ENCODE measurements at regions not wholly inside any gene's neighbourhood (a gene's known extent, or its start where the extent isn't known, plus 50 kb on each side); places are given as distances from the start of the nearest gene placed in this dataset.
A peak's percentile ranks its signal among the peaks of the same experiment; 100 is the strongest.

GRCh38 chr5:14069021-14069420, 74.1 kb upstream of the TRIO start:
- no peak overlapping the region for H2BK15ac ChIP-seq (ENCODE audit: low read depth, poor library complexity, severe bottlenecking)
- no peak overlapping the region for H2BK120ac ChIP-seq (ENCODE audit: low read depth, low read length)
- H2AK5ac ChIP-seq (ENCODE audit: low read length, severe bottlenecking), result no peak overlapping the region
- no peaks in the 10 kb centered on the region for H3K27me3 ChIP-seq (ENCODE audit: control insufficient read depth in 1 of 2, insufficient read depth in 1 of 2, low read length in 2 of 2)
- no peak overlapping the region for H3K4me2 ChIP-seq (ENCODE audit: low read length, poor library complexity, severe bottlenecking)
- H3K9ac ChIP-seq (ENCODE audit: low read length), result no peak overlapping the region
- 94% methylated on average over 5 of the region's 7 CpGs for WGBS
- H3K18ac ChIP-seq (ENCODE audit: low read depth in 1 of 2, low read length in 2 of 2), result no peak overlapping the region
- no peaks in the 10 kb centered on the region for H3K9me3 ChIP-seq (ENCODE audit: control insufficient read depth, low read length)
- no peak for DNase-seq
- H2BK5ac ChIP-seq (ENCODE audit: low read depth, low read length, poor library complexity, severe bottlenecking), result no peak overlapping the region
- H3K4ac ChIP-seq (ENCODE audit: low read depth in 1 of 2, low read length in 2 of 2), result no peak overlapping the region
- H3K79me1 ChIP-seq (replicated peaks; ENCODE audit: low read length, poor library complexity, severe bottlenecking), result no peaks in the 10 kb centered on the region
- H3K27ac ChIP-seq (ENCODE audit: low read length, poor library complexity, severe bottlenecking), result no peak overlapping the region
- H3K4me1 ChIP-seq (ENCODE audit: control insufficient read depth, insufficient read depth, low read depth, low read length), result peaks cover 3% of the 10 kb centered on the region
- H2BK12ac ChIP-seq (ENCODE audit: low read length in 2 of 2), result no peak overlapping the region
- no peak overlapping the region for H2AFZ ChIP-seq (ENCODE audit: low read depth, low read length)
- H3K14ac ChIP-seq (ENCODE audit: low read length in 2 of 2), result no peak overlapping the region
- H3K23ac ChIP-seq (ENCODE audit: low read length in 2 of 2), result no peak overlapping the region
- H4K91ac ChIP-seq (ENCODE audit: low read length), result no peak overlapping the region
- H3K36me3 ChIP-seq (ENCODE audit: control insufficient read depth in 1 of 2, insufficient read depth in 2 of 2, low read depth in 1 of 2, low read length in 2 of 2), result no peaks in the 10 kb centered on the region
- H3K4me3 ChIP-seq (ENCODE audit: insufficient read depth in 1 of 2, low read depth in 1 of 2, low read length in 2 of 2), result no peak overlapping the region
- no peak overlapping the region for H4K8ac ChIP-seq (ENCODE audit: low read length)

- Histone ChIP-seq H2AFZ (ENCODE audit: low read depth, low read length) (no peak overlapping the region), H3K14ac (ENCODE audit: low read length in 2 of 2) (no peak overlapping the region), H3K18ac (ENCODE audit: low read depth in 1 of 2, low read length in 2 of 2) (no peak overlapping the region), H2BK15ac (ENCODE audit: low read depth, poor library complexity, severe bottlenecking) (no peak overlapping the region), H3K36me3 (ENCODE audit: control insufficient read depth in 1 of 2, insufficient read depth in 2 of 2, low read depth in 1 of 2, low read length in 2 of 2) (no peaks in the 10 kb centered on the region), H3K27ac (ENCODE audit: low read length, poor library complexity, severe bottlenecking) (no peak overlapping the region), H2BK120ac (ENCODE audit: low read depth, low read length) (no peak overlapping the region), H3K79me1 (replicated peaks; ENCODE audit: low read length, poor library complexity, severe bottlenecking) (no peaks in the 10 kb centered on the region), H3K4me1 (ENCODE audit: control insufficient read depth, insufficient read depth, low read depth, low read length) (peaks cover 3% of the 10 kb centered on the region), H3K9ac (ENCODE audit: low read length) (no peak overlapping the region), H3K4me2 (ENCODE audit: low read length, poor library complexity, severe bottlenecking) (no peak overlapping the region), H2BK12ac (ENCODE audit: low read length in 2 of 2) (no peak overlapping the region), H3K4me3 (ENCODE audit: insufficient read depth in 1 of 2, low read depth in 1 of 2, low read length in 2 of 2) (no peak overlapping the region), H2AK5ac (ENCODE audit: low read length, severe bottlenecking) (no peak overlapping the region), H3K4ac (ENCODE audit: low read depth in 1 of 2, low read length in 2 of 2) (no peak overlapping the region), H2BK5ac (ENCODE audit: low read depth, low read length, poor library complexity, severe bottlenecking) (no peak overlapping the region), H3K27me3 (ENCODE audit: control insufficient read depth in 1 of 2, insufficient read depth in 1 of 2, low read length in 2 of 2) (no peaks in the 10 kb centered on the region), H3K9me3 (ENCODE audit: control insufficient read depth, low read length) (no peaks in the 10 kb centered on the region), H3K23ac (ENCODE audit: low read length in 2 of 2) (no peak overlapping the region), H4K91ac (ENCODE audit: low read length) (no peak overlapping the region), H4K8ac (ENCODE audit: low read length) (no peak overlapping the region)
- WGBS, result 100% methylated on average over 1 of the region's 4 CpGs
- no peak for DNase-seq
Observed at GRCh38 chr5:14068136-14068535, 75.0 kb upstream of the TRIO start.

GRCh38 chr5:14066326-14066725, 76.8 kb upstream of the TRIO start:
- no peak for DNase-seq
- H3K79me1 ChIP-seq (replicated peaks; ENCODE audit: low read length, poor library complexity, severe bottlenecking), result no peaks in the 10 kb centered on the region
- no peaks in the 10 kb centered on the region for H3K9me3 ChIP-seq (ENCODE audit: control insufficient read depth, low read length)
- no peak overlapping the region for H3K27ac ChIP-seq (ENCODE audit: low read length, poor library complexity, severe bottlenecking)
- no peak overlapping the region for H4K8ac ChIP-seq (ENCODE audit: low read length)
- H2BK5ac ChIP-seq (ENCODE audit: low read depth, low read length, poor library complexity, severe bottlenecking), result no peak overlapping the region
- H3K18ac ChIP-seq (ENCODE audit: low read depth in 1 of 2, low read length in 2 of 2), result no peak overlapping the region
- H2BK120ac ChIP-seq (ENCODE audit: low read depth, low read length), result no peak overlapping the region
- H4K91ac ChIP-seq (ENCODE audit: low read length), result no peak overlapping the region
- no peak overlapping the region for H2AK5ac ChIP-seq (ENCODE audit: low read length, severe bottlenecking)
- H2AFZ ChIP-seq (ENCODE audit: low read depth, low read length), result no peak overlapping the region
- H3K4ac ChIP-seq (ENCODE audit: low read depth in 1 of 2, low read length in 2 of 2), result no peak overlapping the region
- H3K14ac ChIP-seq (ENCODE audit: low read length in 2 of 2), result no peak overlapping the region
- H2BK12ac ChIP-seq (ENCODE audit: low read length in 2 of 2), result peak overlapping the region in 1 of 2 experiments; percentile 6
- no peaks in the 10 kb centered on the region for H3K27me3 ChIP-seq (ENCODE audit: control insufficient read depth in 1 of 2, insufficient read depth in 1 of 2, low read length in 2 of 2)
- peaks cover 3% of the 10 kb centered on the region for H3K4me1 ChIP-seq (ENCODE audit: control insufficient read depth, insufficient read depth, low read depth, low read length)
- no peak overlapping the region for H3K23ac ChIP-seq (ENCODE audit: low read length in 2 of 2)
- no peaks in the 10 kb centered on the region for H3K36me3 ChIP-seq (ENCODE audit: control insufficient read depth in 1 of 2, insufficient read depth in 2 of 2, low read depth in 1 of 2, low read length in 2 of 2)
- no peak overlapping the region for H3K9ac ChIP-seq (ENCODE audit: low read length)
- no peak overlapping the region for H2BK15ac ChIP-seq (ENCODE audit: low read depth, poor library complexity, severe bottlenecking)
- no peak overlapping the region for H3K4me2 ChIP-seq (ENCODE audit: low read length, poor library complexity, severe bottlenecking)
- no peak overlapping the region for H3K4me3 ChIP-seq (ENCODE audit: insufficient read depth in 1 of 2, low read depth in 1 of 2, low read length in 2 of 2)

- 0% methylated on average over 1 of the region's 1 CpG for WGBS
- no peak overlapping the region for H4K8ac ChIP-seq (ENCODE audit: low read length)
- no peaks in the 10 kb centered on the region for H3K9me3 ChIP-seq (ENCODE audit: control insufficient read depth, low read length)
Observed at GRCh38 chr5:14064841-14065240, 78.3 kb upstream of the TRIO start.

More at GRCh38 chr5:14064841-14065240, 78.3 kb upstream of the TRIO start:
- Histone ChIP-seq H3K4me3 (ENCODE audit: insufficient read depth in 1 of 2, low read depth in 1 of 2, low read length in 2 of 2) (no peak overlapping the region), H3K18ac (ENCODE audit: low read depth in 1 of 2, low read length in 2 of 2) (no peak overlapping the region), H3K27ac (ENCODE audit: low read length, poor library complexity, severe bottlenecking) (no peak overlapping the region), H4K91ac (ENCODE audit: low read length) (no peak overlapping the region), H2BK5ac (ENCODE audit: low read depth, low read length, poor library complexity, severe bottlenecking) (no peak overlapping the region), H3K27me3 (ENCODE audit: control insufficient read depth in 1 of 2, insufficient read depth in 1 of 2, low read length in 2 of 2) (no peaks in the 10 kb centered on the region), H3K4me2 (ENCODE audit: low read length, poor library complexity, severe bottlenecking) (no peak overlapping the region), H2BK12ac (ENCODE audit: low read length in 2 of 2) (no peak overlapping the region), H2AK5ac (ENCODE audit: low read length, severe bottlenecking) (no peak overlapping the region), H2AFZ (ENCODE audit: low read depth, low read length) (no peak overlapping the region), H3K9ac (ENCODE audit: low read length) (no peak overlapping the region), H3K14ac (ENCODE audit: low read length in 2 of 2) (no peak overlapping the region), H2BK120ac (ENCODE audit: low read depth, low read length) (no peak overlapping the region), H3K4ac (ENCODE audit: low read depth in 1 of 2, low read length in 2 of 2) (no peak overlapping the region), H2BK15ac (ENCODE audit: low read depth, poor library complexity, severe bottlenecking) (no peak overlapping the region), H3K4me1 (ENCODE audit: control insufficient read depth, insufficient read depth, low read depth, low read length) (peaks cover 3% of the 10 kb centered on the region), H3K36me3 (ENCODE audit: control insufficient read depth in 1 of 2, insufficient read depth in 2 of 2, low read depth in 1 of 2, low read length in 2 of 2) (no peaks in the 10 kb centered on the region), H3K23ac (ENCODE audit: low read length in 2 of 2) (no peak overlapping the region), H3K79me1 (replicated peaks; ENCODE audit: low read length, poor library complexity, severe bottlenecking) (no peaks in the 10 kb centered on the region)
- DNase-seq, result no peak

All from mesenchymal stem cell (in vitro differentiated cells and primary cell).